OCI-LY3 (cell line): ENCODE measurements at regions not wholly inside any gene's neighbourhood (a gene's known extent, or its start where the extent isn't known, plus 50 kb on each side); places are given as distances from the start of the nearest gene placed in this dataset.

Experiments
- H2AFZ ChIP-seq: fragments of 200-600, 300-600 bp; shearing (Covaris generic); 2 replicates; pipeline ENCODE4 v1.6.0; 2014; ENCODE audit warnings: antibody characterized with exemption, low read depth, low read length
- H3K27ac ChIP-seq: fragments of 200-600, 300-600 bp; sonication (generic); 2 replicates; pipeline ENCODE4 v1.5.1; 2014; ENCODE audit warnings: mild to moderate bottlenecking, low read length, moderate library complexity, mixed read lengths
- H3K27me3 ChIP-seq: fragments of 200-600, 300-600 bp; sonication (generic); 2 replicates; pipeline ENCODE4 v1.6.1; 2014; ENCODE audit warnings: low read depth, low read length, mixed read lengths
- H3K36me3 ChIP-seq: fragments of 200-600, 300-600 bp; sonication (generic); replicated peaks from 2 replicates; pipeline ENCODE3; 2014; ENCODE audit warnings: low read depth, low read length, mixed read lengths
- H3K4me1 ChIP-seq: fragments of 300-600, 200-600 bp; sonication (generic); 2 replicates; pipeline ENCODE4 v1.6.1; 2014; ENCODE audit warnings: low read length, mixed read lengths
- H3K4me2 ChIP-seq: fragments of 200-600, 300-600 bp; sonication (generic); 2 replicates; pipeline ENCODE4 v1.6.1; 2014; ENCODE audit warnings: low read length, mixed read lengths
- H3K4me3 ChIP-seq: fragments of 300-600, 200-600 bp; sonication (generic); 2 replicates; pipeline ENCODE4 v1.5.1; 2014; ENCODE audit warnings: antibody characterized with exemption, mild to moderate bottlenecking, low read length, moderate library complexity
- H3K79me2 ChIP-seq: fragments of 300-600, 200-600 bp; shearing (Covaris generic); 2 replicates; pipeline ENCODE4 v1.6.1; 2014; ENCODE audit warnings: mild to moderate bottlenecking, low read length, mixed read lengths
- H3K9ac ChIP-seq: fragments of 300-600, 200-600 bp; shearing (Covaris generic); 2 replicates; pipeline ENCODE4 v1.6.0; 2014; ENCODE audit warnings: mild to moderate bottlenecking, low read length, moderate library complexity
- H3K9me3 ChIP-seq: fragments of 200-600, 300-600 bp; shearing (Covaris generic); 2 replicates; pipeline ENCODE4 v1.6.1; 2014; ENCODE audit warnings: low read length, mixed read lengths; ENCODE audit not compliant: insufficient read depth
- H4K20me1 ChIP-seq: fragments of 200-600, 300-600 bp; sonication (generic); 2 replicates; pipeline ENCODE4 v1.6.1; 2016; ENCODE audit warnings: low read length, mixed read lengths; ENCODE audit not compliant: insufficient read depth
- CTCF ChIP-seq: fragments of 200-600, 300-600 bp; sonication (generic); IDR thresholded peaks from 2 replicates; pipeline ENCODE4 v1.5.1; 2014; ENCODE audit warnings: antibody characterized with exemption, low read length, low read depth
- EZH2phosphoT487 ChIP-seq: fragments of 200-600 bp; shearing (Covaris generic); IDR thresholded peaks from 2 replicates; pipeline ENCODE4 v1.6.1; 2018; ENCODE audit warnings: antibody characterized with exemption, mixed run types, low read depth

- Histone ChIP-seq H3K27me3 (no peaks in the 10 kb centered on the region), H3K9ac (no peak overlapping the region), H3K4me1 (no peaks in the 10 kb centered on the region), H2AFZ (no peak overlapping the region), H4K20me1 (no peaks in the 10 kb centered on the region), H3K4me2 (no peak overlapping the region), H3K27ac (no peak overlapping the region), H3K36me3 (no peaks in the 10 kb centered on the region), H3K79me2 (no peaks in the 10 kb centered on the region), H3K9me3 (peaks cover 20% of the 10 kb centered on the region), H3K4me3 (no peak overlapping the region)
- no peak for TF ChIP-seq EZH2phosphoT487
- TF ChIP-seq CTCF: no peak
These were observed 144.0 kb downstream of the IRS2 start for GRCh38 chr13:109642358-109642757.

- no peaks in the 10 kb centered on the region for H3K27me3 ChIP-seq
- H2AFZ ChIP-seq: no peak overlapping the region
- TF ChIP-seq CTCF: no peak
- no peak for TF ChIP-seq EZH2phosphoT487
- no peak overlapping the region for H3K27ac ChIP-seq
- no peaks in the 10 kb centered on the region for H4K20me1 ChIP-seq
- no peaks in the 10 kb centered on the region for H3K36me3 ChIP-seq
- no peaks in the 10 kb centered on the region for H3K79me2 ChIP-seq
- H3K4me3 ChIP-seq: no peak overlapping the region
- no peak overlapping the region for H3K4me2 ChIP-seq
- H3K9ac ChIP-seq: no peak overlapping the region
- H3K9me3 ChIP-seq: peaks cover 22% of the 10 kb centered on the region
- H3K4me1 ChIP-seq: no peaks in the 10 kb centered on the region
These were observed 149.6 kb downstream of the IRS2 start for GRCh38 chr13:109636736-109637135.

- no peak overlapping the region for H2AFZ ChIP-seq
- no peaks in the 10 kb centered on the region for H3K36me3 ChIP-seq
- no peaks in the 10 kb centered on the region for H3K4me1 ChIP-seq
- TF ChIP-seq EZH2phosphoT487 (no peak), CTCF (no peak)
- no peak overlapping the region for H3K4me3 ChIP-seq
- no peak overlapping the region for H3K27ac ChIP-seq
- H3K4me2 ChIP-seq: no peak overlapping the region
- no peaks in the 10 kb centered on the region for H4K20me1 ChIP-seq
- H3K9ac ChIP-seq: no peak overlapping the region
- H3K27me3 ChIP-seq: no peaks in the 10 kb centered on the region
- H3K79me2 ChIP-seq: no peaks in the 10 kb centered on the region
- 0 out of 2 replicates have a peak, but pooled peaks cover 1% of the 10 kb centered on the region for H3K9me3 ChIP-seq
These were observed 155.3 kb downstream of the IRS2 start for GRCh38 chr13:109631069-109631468.

- Histone ChIP-seq H3K79me2 (no peaks in the 10 kb centered on the region), H3K27ac (no peak overlapping the region), H2AFZ (no peak overlapping the region), H3K9ac (no peak overlapping the region), H3K4me3 (no peak overlapping the region), H3K27me3 (no peaks in the 10 kb centered on the region), H3K9me3 (no peaks in the 10 kb centered on the region), H3K36me3 (no peaks in the 10 kb centered on the region), H4K20me1 (no peaks in the 10 kb centered on the region), H3K4me2 (no peak overlapping the region), H3K4me1 (no peaks in the 10 kb centered on the region)
- TF ChIP-seq CTCF (no peak), EZH2phosphoT487 (no peak)
These were observed 156.1 kb downstream of the IRS2 start for GRCh38 chr13:109630271-109630670.
